ENCODE measurements at regions not wholly inside any gene's neighbourhood (a gene's known extent, or its start where the extent isn't known, plus 50 kb on each side); places are given as distances from the start of the nearest gene placed in this dataset.

DNA sequence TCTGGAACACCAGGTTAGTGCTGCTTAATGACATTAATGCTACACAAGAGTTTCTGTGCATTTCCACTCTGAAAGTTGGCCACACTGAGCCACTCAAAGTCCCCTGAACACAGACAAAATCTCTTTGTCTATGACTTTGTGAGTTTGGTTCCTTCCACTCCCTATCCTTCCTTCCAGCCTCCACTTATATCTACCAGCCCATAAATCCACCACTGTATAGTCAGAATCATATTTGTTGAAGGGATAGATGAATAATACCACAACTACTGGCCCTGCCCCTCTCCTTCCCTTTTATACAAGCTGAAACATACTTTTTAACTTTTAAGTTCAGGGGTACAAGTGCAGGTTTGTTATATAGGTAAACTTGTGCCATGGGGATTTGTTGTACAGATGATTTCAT lies 127.5 kb downstream of the ABHD5 start:
- Histone ChIP-seq H3K79me2 (ENCODE audit: insufficient read depth, low read length) (no peaks in the 10 kb centered on the region), H3K4me3 (ENCODE audit: low read length, poor library complexity, severe bottlenecking) (no peak overlapping the region), H3K9me3 (ENCODE audit: insufficient read depth, low read depth, low read length) (no peaks in the 10 kb centered on the region), H3K27me3 (ENCODE audit: insufficient read depth, low read length, poor library complexity, severe bottlenecking) (no peaks in the 10 kb centered on the region), H3K9ac (ENCODE audit: low read depth, low read length, poor library complexity, severe bottlenecking) (no peak overlapping the region), H4K20me1 (ENCODE audit: insufficient read depth, low read length, poor library complexity, severe bottlenecking) (no peaks in the 10 kb centered on the region), H3K4me1 (ENCODE audit: insufficient read depth, low read length, poor library complexity, severe bottlenecking) (peaks cover 4% of the 10 kb centered on the region), H2AFZ (ENCODE audit: low read length) (no peak overlapping the region), H3K4me2 (ENCODE audit: low read depth, low read length, poor library complexity, severe bottlenecking) (no peak overlapping the region), H3K9me2 (replicated peaks; ENCODE audit: low read depth, low read length) (no peaks in the 10 kb centered on the region), H3F3A (ENCODE audit: low read depth) (no peaks in the 10 kb centered on the region), H3K36me3 (ENCODE audit: insufficient read depth, low read length) (no peaks in the 10 kb centered on the region)
- TF ChIP-seq, protein P1, sequence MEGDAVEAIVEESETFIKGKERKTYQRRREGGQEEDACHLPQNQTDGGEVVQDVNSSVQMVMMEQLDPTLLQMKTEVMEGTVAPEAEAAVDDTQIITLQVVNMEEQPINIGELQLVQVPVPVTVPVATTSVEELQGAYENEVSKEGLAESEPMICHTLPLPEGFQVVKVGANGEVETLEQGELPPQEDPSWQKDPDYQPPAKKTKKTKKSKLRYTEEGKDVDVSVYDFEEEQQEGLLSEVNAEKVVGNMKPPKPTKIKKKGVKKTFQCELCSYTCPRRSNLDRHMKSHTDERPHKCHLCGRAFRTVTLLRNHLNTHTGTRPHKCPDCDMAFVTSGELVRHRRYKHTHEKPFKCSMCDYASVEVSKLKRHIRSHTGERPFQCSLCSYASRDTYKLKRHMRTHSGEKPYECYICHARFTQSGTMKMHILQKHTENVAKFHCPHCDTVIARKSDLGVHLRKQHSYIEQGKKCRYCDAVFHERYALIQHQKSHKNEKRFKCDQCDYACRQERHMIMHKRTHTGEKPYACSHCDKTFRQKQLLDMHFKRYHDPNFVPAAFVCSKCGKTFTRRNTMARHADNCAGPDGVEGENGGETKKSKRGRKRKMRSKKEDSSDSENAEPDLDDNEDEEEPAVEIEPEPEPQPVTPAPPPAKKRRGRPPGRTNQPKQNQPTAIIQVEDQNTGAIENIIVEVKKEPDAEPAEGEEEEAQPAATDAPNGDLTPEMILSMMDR (conservative IDR thresholded peaks at IDR 0.05; ENCODE audit: low read length) = no peak
- no peak for TF ChIP-seq EZH2phosphoT487 (IDR thresholded peaks at IDR 0.05; ENCODE audit: borderline replicate concordance)

DNA sequence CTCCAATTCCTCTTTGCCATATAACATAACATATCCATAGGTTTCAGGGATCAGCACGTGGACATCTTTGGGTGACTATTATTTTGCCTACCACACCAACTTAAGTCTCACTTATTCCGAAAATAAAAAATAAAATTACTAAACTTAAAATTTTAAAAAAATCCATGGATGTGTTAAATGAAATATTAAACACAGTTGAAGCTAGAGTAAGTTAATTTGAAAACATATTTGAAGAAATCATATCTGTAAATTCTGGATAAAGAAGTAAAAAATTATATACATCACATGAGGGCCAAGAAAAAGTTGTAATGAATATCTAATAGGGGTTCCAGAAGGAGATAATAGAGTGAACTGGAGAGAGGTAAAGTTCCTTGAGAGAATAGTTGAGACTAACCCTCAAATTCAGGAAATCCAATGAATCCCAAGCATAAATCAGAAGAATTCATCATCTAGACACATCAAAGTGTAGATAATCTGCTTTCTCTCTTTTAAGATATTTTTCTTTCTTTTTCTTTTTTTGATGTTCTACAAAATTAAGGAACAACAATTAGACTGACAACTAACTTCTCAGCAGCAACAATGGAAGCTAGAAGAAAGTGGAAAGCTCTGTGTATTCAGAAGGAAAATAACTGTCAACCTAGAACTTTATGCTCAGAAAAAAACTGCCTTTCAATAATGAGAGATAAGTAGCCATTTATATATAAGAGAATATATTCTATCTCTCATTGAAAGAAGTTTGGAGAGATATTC lies 147.4 kb downstream of the ABHD5 start:
- TF ChIP-seq EZH2phosphoT487 (IDR thresholded peaks at IDR 0.05; ENCODE audit: borderline replicate concordance) = no peak
- TF ChIP-seq, protein P1 (conservative IDR thresholded peaks at IDR 0.05; ENCODE audit: low read length) = no peak
- Histone ChIP-seq H3K79me2 (ENCODE audit: insufficient read depth, low read length) (no peaks in the 10 kb centered on the region), H3K27me3 (ENCODE audit: insufficient read depth, low read length, poor library complexity, severe bottlenecking) (no peaks in the 10 kb centered on the region), H3K4me1 (ENCODE audit: insufficient read depth, low read length, poor library complexity, severe bottlenecking) (peaks cover 9% of the 10 kb centered on the region), H2AFZ (ENCODE audit: low read length) (no peak overlapping the region), H3K4me2 (ENCODE audit: low read depth, low read length, poor library complexity, severe bottlenecking) (no peak overlapping the region), H3F3A (ENCODE audit: low read depth) (no peaks in the 10 kb centered on the region), H3K9ac (ENCODE audit: low read depth, low read length, poor library complexity, severe bottlenecking) (no peak overlapping the region), H3K4me3 (ENCODE audit: low read length, poor library complexity, severe bottlenecking) (no peak overlapping the region), H3K9me3 (ENCODE audit: insufficient read depth, low read depth, low read length) (peaks cover 9% of the 10 kb centered on the region; the same call in 1 of the 2 replicates), H3K9me2 (replicated peaks; ENCODE audit: low read depth, low read length) (no peaks in the 10 kb centered on the region), H4K20me1 (ENCODE audit: insufficient read depth, low read length, poor library complexity, severe bottlenecking) (no peaks in the 10 kb centered on the region), H3K36me3 (ENCODE audit: insufficient read depth, low read length) (no peaks in the 10 kb centered on the region)

DNA sequence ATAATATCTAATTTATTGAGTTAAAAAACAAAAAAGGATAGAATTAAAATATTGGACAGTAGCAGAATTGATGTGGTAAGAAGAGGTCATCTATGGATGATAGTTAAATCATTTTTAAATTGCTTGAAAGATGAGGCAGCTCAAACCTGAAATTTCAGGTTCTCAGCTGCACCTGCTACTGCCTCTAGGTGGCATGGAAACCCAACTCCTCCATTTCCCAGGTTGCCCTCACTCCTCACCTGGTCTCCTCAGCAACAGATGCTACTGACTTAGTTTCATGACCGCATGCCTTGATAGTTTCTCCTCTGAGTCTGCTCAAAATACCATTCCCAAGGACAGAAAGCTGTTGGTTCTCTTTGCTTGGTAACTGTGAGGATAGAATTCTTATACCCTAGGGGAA lies 148.1 kb downstream of the ABHD5 start:
- Histone ChIP-seq H3K9ac (ENCODE audit: low read depth, low read length, poor library complexity, severe bottlenecking) (no peak overlapping the region), H3K79me2 (ENCODE audit: insufficient read depth, low read length) (no peaks in the 10 kb centered on the region), H3K27me3 (ENCODE audit: insufficient read depth, low read length, poor library complexity, severe bottlenecking) (no peaks in the 10 kb centered on the region), H3K4me3 (ENCODE audit: low read length, poor library complexity, severe bottlenecking) (no peak overlapping the region), H3K4me2 (ENCODE audit: low read depth, low read length, poor library complexity, severe bottlenecking) (no peak overlapping the region), H4K20me1 (ENCODE audit: insufficient read depth, low read length, poor library complexity, severe bottlenecking) (no peaks in the 10 kb centered on the region), H3K36me3 (ENCODE audit: insufficient read depth, low read length) (no peaks in the 10 kb centered on the region), H3F3A (ENCODE audit: low read depth) (no peaks in the 10 kb centered on the region), H2AFZ (ENCODE audit: low read length) (no peak overlapping the region), H3K9me2 (replicated peaks; ENCODE audit: low read depth, low read length) (no peaks in the 10 kb centered on the region), H3K9me3 (ENCODE audit: insufficient read depth, low read depth, low read length) (peaks cover 9% of the 10 kb centered on the region; the same call in 1 of the 2 replicates), H3K4me1 (ENCODE audit: insufficient read depth, low read length, poor library complexity, severe bottlenecking) (peaks cover 9% of the 10 kb centered on the region)
- TF ChIP-seq, protein P1 (conservative IDR thresholded peaks at IDR 0.05; ENCODE audit: low read length) = no peak; the same call in 1 of the 2 replicates
- no peak for TF ChIP-seq EZH2phosphoT487 (IDR thresholded peaks at IDR 0.05; ENCODE audit: borderline replicate concordance)

Measured in Loucy (cell line).